Fibroblast of pulmonary artery (primary cell): ENCODE measurements at regions not wholly inside any gene's neighbourhood (a gene's known extent, or its start where the extent isn't known, plus 50 kb on each side); places are given as distances from the start of the nearest gene placed in this dataset.

Experiments
- DNase-seq: peaks from one replicate; pipeline ENCODE4 v3.0.0-alpha.2; 2010; ENCODE audit warnings: low read depth
- H3K4me3 ChIP-seq: replicated peaks from 2 replicates; pipeline ENCODE4 v1.5.1; 2011; ENCODE audit warnings: low read depth, mild to moderate bottlenecking, control low read depth, low read length, moderate library complexity
- TF ChIP-seq, protein P1 (sequence below): IDR thresholded peaks from 2 replicates; pipeline ENCODE4 v1.5.1; 2011; ENCODE audit warnings: mild to moderate bottlenecking, control low read depth, low read length, inconsistent platforms; ENCODE audit errors: missing control alignments

GRCh38 chr10:4568086-4568485 is 257.9 kb upstream of the AKR1E2 start:
- TF ChIP-seq, protein P1, sequence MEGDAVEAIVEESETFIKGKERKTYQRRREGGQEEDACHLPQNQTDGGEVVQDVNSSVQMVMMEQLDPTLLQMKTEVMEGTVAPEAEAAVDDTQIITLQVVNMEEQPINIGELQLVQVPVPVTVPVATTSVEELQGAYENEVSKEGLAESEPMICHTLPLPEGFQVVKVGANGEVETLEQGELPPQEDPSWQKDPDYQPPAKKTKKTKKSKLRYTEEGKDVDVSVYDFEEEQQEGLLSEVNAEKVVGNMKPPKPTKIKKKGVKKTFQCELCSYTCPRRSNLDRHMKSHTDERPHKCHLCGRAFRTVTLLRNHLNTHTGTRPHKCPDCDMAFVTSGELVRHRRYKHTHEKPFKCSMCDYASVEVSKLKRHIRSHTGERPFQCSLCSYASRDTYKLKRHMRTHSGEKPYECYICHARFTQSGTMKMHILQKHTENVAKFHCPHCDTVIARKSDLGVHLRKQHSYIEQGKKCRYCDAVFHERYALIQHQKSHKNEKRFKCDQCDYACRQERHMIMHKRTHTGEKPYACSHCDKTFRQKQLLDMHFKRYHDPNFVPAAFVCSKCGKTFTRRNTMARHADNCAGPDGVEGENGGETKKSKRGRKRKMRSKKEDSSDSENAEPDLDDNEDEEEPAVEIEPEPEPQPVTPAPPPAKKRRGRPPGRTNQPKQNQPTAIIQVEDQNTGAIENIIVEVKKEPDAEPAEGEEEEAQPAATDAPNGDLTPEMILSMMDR = no peak
- DNase-seq = no peak
- no peak overlapping the region for H3K4me3 ChIP-seq

DNA sequence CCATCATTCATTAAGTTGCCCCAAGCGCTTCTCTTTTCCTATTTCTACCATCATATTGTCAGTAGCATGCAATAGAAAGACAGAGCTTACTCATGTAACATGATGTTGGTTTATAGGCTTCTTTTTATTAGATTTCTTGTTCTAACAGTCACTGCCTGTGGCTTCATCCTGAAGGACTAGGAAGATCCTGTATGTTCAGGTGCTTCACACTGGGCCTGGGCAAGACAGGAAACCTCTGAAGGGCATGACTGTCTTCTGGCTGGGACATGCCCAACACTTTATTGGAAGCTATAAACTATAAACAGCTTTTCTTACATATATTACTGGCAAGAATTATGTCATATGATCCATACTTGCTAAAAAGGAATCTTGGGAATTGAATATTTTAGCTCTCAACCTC is 258.4 kb upstream of the AKR1E2 start:
- no peak overlapping the region for H3K4me3 ChIP-seq
- TF ChIP-seq, protein P1 = no peak

GRCh38 chr10:4566011-4566410 is 260.0 kb upstream of the AKR1E2 start:
- no peak overlapping the region for H3K4me3 ChIP-seq
- no peak for DNase-seq
- TF ChIP-seq, protein P1 = no peak

More for the DNA sequence above, 258.4 kb upstream of the AKR1E2 start:
- no peak for DNase-seq

DNA sequence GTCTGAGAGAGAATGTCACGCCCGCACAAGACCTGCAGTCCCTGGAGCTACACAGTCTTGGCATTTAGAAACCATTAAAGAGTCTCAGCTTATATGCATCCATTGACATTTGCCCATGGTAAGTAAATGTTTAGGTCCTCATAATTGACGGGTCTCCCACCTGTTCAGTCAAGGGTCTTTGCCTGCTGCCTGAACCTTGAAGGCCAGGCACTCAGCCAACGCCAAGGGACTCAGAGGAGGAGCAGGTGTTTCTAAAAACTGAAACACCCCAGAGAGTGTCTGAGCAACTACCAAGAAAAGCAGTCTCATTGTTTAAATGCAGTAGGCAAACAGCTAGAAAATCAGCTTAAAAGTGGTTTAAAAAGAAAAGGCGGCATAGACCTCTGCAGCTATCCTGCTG is 264.7 kb upstream of the AKR1E2 start:
- H3K4me3 ChIP-seq = no peak overlapping the region
- TF ChIP-seq, protein P1 = no peak
- no peak for DNase-seq

DNA sequence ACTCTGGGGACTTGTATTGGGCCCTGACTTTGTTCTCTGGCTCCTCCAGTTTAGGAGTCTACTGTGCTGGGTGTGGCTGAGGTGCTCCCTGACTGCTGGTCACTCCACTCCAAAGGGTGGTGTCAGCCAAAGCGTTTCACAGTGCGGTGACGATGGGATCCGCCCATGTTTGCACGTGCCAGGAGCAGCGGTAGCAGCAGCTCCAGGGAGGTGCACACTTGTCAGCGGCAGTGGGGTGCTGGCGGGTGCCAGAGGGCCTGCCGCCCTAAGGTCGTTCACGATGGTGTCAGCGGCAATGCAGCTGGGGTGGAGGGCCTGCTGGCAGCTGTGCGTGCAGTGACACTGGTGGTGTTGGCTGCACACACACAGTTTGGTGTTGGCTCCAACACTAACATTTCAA is 268.5 kb upstream of the AKR1E2 start:
- no peak for DNase-seq
- TF ChIP-seq, protein P1 = no peak
- H3K4me3 ChIP-seq = no peak overlapping the region

- H3K4me3 ChIP-seq = no peak overlapping the region
- TF ChIP-seq, protein P1 = no peak
- no peak for DNase-seq
Observed at GRCh38 chr10:4556527-4556926, 269.5 kb upstream of the AKR1E2 start.

DNA sequence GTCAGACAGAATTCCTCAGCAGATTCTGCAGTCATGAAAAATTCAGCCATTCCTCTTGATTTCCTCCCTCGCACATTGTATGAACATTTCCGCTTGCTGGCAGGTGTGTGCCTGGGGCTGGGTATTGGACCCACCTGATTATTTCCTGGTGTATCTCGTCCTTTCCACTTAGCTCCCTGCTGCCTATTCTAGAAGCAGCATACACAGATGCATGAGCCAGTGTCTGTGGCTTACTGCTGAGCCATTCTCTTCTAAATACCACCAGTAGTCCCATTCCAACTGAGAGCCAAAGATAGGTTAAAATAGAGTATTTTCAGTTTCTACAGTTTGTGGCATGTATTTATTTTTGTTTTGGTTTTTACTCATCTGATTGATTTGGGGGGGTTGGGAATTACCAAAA is 270.1 kb upstream of the AKR1E2 start:
- DNase-seq = no peak
- H3K4me3 ChIP-seq = no peak overlapping the region
- TF ChIP-seq, protein P1 = no peak
